ENCODE measurements at regions not wholly inside any gene's neighbourhood (a gene's known extent, or its start where the extent isn't known, plus 50 kb on each side); places are given as distances from the start of the nearest gene placed in this dataset.

DNA sequence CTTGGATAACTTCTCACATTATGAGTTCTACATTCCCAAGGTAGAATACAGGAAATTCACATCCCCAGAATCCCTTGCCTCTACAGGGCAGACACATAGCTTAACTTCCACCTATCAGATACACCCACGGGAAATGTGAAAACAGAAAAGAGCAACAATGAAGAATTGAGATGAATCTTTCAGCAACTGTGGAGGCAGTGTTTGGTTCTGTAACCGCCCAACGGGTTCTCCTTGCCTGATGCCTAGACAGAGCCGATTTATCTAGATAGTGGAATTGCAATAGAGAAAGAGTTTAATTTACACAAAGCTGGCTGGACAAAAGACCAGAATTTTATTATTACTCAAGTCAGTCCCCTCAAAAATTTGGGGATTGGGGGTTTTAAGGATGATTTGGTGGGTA, 138.8 kb downstream of the MTPAP start:
- no TSS peak for BruUV-seq (replicated peaks)
- dilution Hi-C loops (cut with MboI; ENCODE audit: extremely low pct_ligation_motif_present, low sequenced_read_pairs): no loop called here

More for the DNA sequence above, 138.8 kb downstream of the MTPAP start:
- Histone ChIP-seq H3K4me3 (replicated peaks in 1 of 3; ENCODE audit: insufficient read depth in 1 of 3, low read depth in 1 of 3, low read length in 3 of 3) (no peak overlapping the region), H3K9me1 (replicated peaks; ENCODE audit: control insufficient read depth, extremely low read depth, insufficient read depth, low read length) (no peaks in the 10 kb centered on the region), H3K9ac (replicated peaks; ENCODE audit: extremely low read depth, insufficient read depth, low read length) (no peak overlapping the region), H3K4me1 (ENCODE audit: control insufficient read depth, extremely low read depth, insufficient read depth, low read length) (peaks cover 10% of the 10 kb centered on the region), H3K36me3 (ENCODE audit: control insufficient read depth in 2 of 2, extremely low read depth in 1 of 2, insufficient read depth in 2 of 2, low read length in 2 of 2) (no peaks in the 10 kb centered on the region), H3K4me2 (ENCODE audit: insufficient read depth, low read length) (no peak overlapping the region), H3K79me2 (ENCODE audit: control insufficient read depth, insufficient read depth, low read length) (no peaks in the 10 kb centered on the region), H3K27me3 (ENCODE audit: control insufficient read depth in 2 of 2, insufficient read depth in 2 of 2, low read length in 2 of 2) (peaks cover 0 to 1% of the 10 kb centered on the region in 2 experiments), H3K9me3 (replicated peaks; ENCODE audit: control insufficient read depth, insufficient read depth, low read length) (no peaks in the 10 kb centered on the region), H2AFZ (ENCODE audit: low read depth, low read length) (no peak overlapping the region), H3K27ac (ENCODE audit: insufficient read depth, low read depth, low read length) (no peak overlapping the region), H4K20me1 (replicated peaks; ENCODE audit: control insufficient read depth, extremely low read depth, insufficient read depth, low read length) (no peaks in the 10 kb centered on the region)
- no peak for TF ChIP-seq POLR2AphosphoS5 (IDR thresholded peaks at IDR 0.05; ENCODE audit: insufficient read depth, low read depth, low read length)
- TF ChIP-seq, protein P1, sequence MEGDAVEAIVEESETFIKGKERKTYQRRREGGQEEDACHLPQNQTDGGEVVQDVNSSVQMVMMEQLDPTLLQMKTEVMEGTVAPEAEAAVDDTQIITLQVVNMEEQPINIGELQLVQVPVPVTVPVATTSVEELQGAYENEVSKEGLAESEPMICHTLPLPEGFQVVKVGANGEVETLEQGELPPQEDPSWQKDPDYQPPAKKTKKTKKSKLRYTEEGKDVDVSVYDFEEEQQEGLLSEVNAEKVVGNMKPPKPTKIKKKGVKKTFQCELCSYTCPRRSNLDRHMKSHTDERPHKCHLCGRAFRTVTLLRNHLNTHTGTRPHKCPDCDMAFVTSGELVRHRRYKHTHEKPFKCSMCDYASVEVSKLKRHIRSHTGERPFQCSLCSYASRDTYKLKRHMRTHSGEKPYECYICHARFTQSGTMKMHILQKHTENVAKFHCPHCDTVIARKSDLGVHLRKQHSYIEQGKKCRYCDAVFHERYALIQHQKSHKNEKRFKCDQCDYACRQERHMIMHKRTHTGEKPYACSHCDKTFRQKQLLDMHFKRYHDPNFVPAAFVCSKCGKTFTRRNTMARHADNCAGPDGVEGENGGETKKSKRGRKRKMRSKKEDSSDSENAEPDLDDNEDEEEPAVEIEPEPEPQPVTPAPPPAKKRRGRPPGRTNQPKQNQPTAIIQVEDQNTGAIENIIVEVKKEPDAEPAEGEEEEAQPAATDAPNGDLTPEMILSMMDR (IDR thresholded peaks at IDR 0.05; ENCODE audit: extremely low read depth in 1 of 2, insufficient read depth in 1 of 2, low read depth in 1 of 2, low read length in 2 of 2): no peak
- no peak for TF ChIP-seq FOS (IDR thresholded peaks at IDR 0.05; ENCODE audit: borderline replicate concordance, insufficient read depth, low read length)
- TF ChIP-seq, protein P2, sequence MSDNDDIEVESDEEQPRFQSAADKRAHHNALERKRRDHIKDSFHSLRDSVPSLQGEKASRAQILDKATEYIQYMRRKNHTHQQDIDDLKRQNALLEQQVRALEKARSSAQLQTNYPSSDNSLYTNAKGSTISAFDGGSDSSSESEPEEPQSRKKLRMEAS (IDR thresholded peaks at IDR 0.05; ENCODE audit: insufficient read depth, insufficient read length): no peak
- no peak for TF ChIP-seq EZH2 (IDR thresholded peaks at IDR 0.05; ENCODE audit: borderline replicate concordance, low read depth, low read length, severe bottlenecking)
- TF ChIP-seq GATA2 (IDR thresholded peaks at IDR 0.05; ENCODE audit: insufficient read depth, insufficient read length, low read depth, low read length): no peak
- no peak for TF ChIP-seq JUN (IDR thresholded peaks at IDR 0.05; ENCODE audit: borderline replicate concordance, insufficient read depth, insufficient read length, low read depth)
- no peak for TF ChIP-seq POLR2A (IDR thresholded peaks at IDR 0.05; ENCODE audit: low read depth, low read length)
- no peak for TF ChIP-seq MYC (IDR thresholded peaks at IDR 0.05; ENCODE audit: low read depth, low read length)
- DNase-seq (ENCODE audit: low read depth, low spot score): no peak
- intact Hi-C loops (cut with micrococcal nuclease): no loop called here
- ChIA-PET CTCF (interaction anchor here (2.0 kb wide), 1 partner anchor 11 kb away, joined by 6 read pairs; no protein-coding TSS in a partner anchor), POLR2A (no interaction called here)
- no peak for FAIRE-seq

Measured in endothelial cell of umbilical vein (primary cell).